SK-N-MC (cell line): ENCODE measurements at regions not wholly inside any gene's neighbourhood (a gene's known extent, or its start where the extent isn't known, plus 50 kb on each side); places are given as distances from the start of the nearest gene placed in this dataset.

Experiments used
- EZH2 ChIP-seq: fragments of 200-600 bp; sonication (generic); IDR thresholded peaks from one replicate; pipeline ENCODE4 v1.6.1; 2017; ENCODE audit warnings: antibody characterized with exemption
- POLR2AphosphoS5 ChIP-seq: IDR thresholded peaks from 2 replicates; pipeline ENCODE4 v1.6.1; 2012; ENCODE audit warnings: mild to moderate bottlenecking, low read depth, low read length, borderline replicate concordance

DNA sequence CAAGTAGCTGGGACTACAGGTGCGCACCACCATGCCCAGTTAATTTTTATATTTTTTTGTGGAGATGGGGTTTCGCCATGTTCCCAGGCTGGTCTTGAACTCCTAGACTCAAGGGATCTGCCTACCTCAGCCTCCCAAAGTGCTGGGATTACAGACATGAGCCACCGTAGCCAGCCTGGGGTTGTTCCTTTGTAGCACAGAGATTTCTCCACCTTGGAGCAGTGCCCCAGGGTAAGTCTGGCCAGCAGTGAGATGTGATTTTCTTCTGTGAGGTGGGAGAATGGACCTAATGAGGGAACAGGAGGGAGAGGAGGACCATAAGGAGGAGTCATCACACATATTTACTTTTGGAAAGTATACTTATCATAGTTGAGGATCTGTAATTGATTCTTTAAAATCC, 61.1 kb upstream of the GADD45A start:
- TF ChIP-seq POLR2AphosphoS5 (no peak), EZH2 (no peak)
